ENCODE measurements at regions not wholly inside any gene's neighbourhood (a gene's known extent, or its start where the extent isn't known, plus 50 kb on each side); places are given as distances from the start of the nearest gene placed in this dataset.

- TF ChIP-seq POLR2A (IDR thresholded peaks at IDR 0.05) (no peak), CTCF (IDR thresholded peaks at IDR 0.05) (no peak), POLR2AphosphoS5 (IDR thresholded peaks at IDR 0.05; ENCODE audit: insufficient read depth in 1 of 2, low read depth in 1 of 2) (no peak)
These were observed 208.9 kb upstream of the GAS1 start for GRCh38 chr9:87156247-87156646.

Measured in vagina (tissue), 2 donors.